ENCODE measurements at regions not wholly inside any gene's neighbourhood (a gene's known extent, or its start where the extent isn't known, plus 50 kb on each side); places are given as distances from the start of the nearest gene placed in this dataset.

DNA sequence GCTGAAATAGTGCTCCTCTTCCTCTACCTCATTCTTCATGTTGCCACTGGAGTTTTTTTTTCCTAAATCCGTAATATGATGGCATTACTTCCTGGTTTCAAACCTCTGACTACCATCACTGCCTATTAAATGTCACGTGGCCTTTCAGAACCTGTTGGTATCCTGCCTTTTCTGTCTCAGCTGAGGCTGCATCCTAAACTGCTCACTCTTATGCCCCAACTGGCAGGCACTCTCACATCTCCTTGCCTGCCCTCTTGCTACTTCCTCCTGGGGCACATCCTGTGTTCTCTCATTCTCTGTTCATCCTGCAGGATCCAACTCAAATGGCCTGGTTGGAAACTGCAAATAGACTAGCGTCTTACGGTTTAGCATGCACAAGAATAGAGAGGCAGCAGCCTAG is 468.1 kb upstream of the FANCL start:
- TF ChIP-seq, protein P1, sequence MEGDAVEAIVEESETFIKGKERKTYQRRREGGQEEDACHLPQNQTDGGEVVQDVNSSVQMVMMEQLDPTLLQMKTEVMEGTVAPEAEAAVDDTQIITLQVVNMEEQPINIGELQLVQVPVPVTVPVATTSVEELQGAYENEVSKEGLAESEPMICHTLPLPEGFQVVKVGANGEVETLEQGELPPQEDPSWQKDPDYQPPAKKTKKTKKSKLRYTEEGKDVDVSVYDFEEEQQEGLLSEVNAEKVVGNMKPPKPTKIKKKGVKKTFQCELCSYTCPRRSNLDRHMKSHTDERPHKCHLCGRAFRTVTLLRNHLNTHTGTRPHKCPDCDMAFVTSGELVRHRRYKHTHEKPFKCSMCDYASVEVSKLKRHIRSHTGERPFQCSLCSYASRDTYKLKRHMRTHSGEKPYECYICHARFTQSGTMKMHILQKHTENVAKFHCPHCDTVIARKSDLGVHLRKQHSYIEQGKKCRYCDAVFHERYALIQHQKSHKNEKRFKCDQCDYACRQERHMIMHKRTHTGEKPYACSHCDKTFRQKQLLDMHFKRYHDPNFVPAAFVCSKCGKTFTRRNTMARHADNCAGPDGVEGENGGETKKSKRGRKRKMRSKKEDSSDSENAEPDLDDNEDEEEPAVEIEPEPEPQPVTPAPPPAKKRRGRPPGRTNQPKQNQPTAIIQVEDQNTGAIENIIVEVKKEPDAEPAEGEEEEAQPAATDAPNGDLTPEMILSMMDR (IDR thresholded peaks at IDR 0.05), result no peak
- H3K4me3 ChIP-seq, result no peak overlapping the region
- no peaks in the 10 kb centered on the region for H3K4me1 ChIP-seq
- intact Hi-C loops (cut with DNase I), result no loop called here
- no peaks in the 10 kb centered on the region for H3K27me3 ChIP-seq (ENCODE audit: low read depth)
- no peaks in the 10 kb centered on the region for H3K36me3 ChIP-seq
- no peaks in the 10 kb centered on the region for H3K9me3 ChIP-seq
- no peak overlapping the region for H3K27ac ChIP-seq
- ATAC-seq, result no peak
- no peak for DNase-seq

DNA sequence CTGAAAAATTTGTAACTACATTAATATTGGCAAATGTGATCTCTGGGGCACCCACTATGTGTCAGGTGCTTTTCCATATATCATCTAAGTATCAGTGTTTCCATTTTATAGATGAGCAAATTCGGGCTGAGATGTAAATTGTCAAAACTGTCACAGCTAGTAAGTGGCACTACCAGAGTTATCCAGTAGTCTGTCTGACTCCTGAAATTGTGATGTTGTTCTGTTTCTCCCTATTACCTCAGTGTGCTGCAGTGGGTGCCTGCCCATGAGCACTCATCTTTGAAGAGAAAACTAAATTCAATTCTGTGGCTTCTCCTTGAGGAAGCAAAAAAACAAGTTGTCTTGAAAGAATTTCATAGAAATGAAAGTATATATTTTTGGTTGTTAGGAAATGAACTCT is 467.4 kb upstream of the FANCL start:
- Histone ChIP-seq H3K4me1 (no peaks in the 10 kb centered on the region), H3K27ac (no peak overlapping the region), H3K4me3 (no peak overlapping the region), H3K27me3 (ENCODE audit: low read depth) (no peaks in the 10 kb centered on the region), H3K9me3 (no peaks in the 10 kb centered on the region), H3K36me3 (no peaks in the 10 kb centered on the region)
- ATAC-seq (no peak), DNase-seq (no peak)
- TF ChIP-seq, protein P1 (IDR thresholded peaks at IDR 0.05), result no peak
- intact Hi-C loops (cut with DNase I), result no loop called here

DNA sequence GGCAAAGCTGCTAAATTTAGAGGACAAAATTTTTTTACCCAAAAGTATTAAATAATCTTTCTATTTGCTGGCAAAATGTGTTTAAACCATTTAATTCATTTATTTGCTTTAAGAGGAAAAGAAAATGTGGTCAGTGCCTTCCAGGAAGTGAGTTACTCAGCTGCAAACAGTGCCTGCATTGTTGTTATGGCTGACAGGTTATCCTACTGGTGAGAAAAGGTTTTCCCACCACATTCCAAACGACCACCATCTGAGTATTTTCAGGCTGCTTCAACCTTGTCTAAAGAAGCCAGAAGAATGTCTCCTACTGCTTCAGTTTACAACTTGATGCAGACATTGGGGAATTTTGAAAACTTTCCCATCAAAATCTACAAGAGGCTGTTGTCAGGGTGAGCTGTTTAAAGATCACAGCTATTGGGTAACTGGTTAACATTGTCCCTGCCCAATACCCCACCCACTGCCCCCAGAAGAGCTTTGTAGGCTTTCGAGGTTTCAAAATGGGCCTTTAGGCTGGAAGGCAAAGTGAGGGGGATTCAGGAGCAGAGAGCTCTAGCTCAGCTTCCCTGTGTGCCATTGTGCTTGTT is 461.3 kb upstream of the FANCL start:
- ATAC-seq, result no peak
- Histone ChIP-seq H3K27ac (no peak overlapping the region), H3K4me3 (no peak overlapping the region), H3K4me1 (no peaks in the 10 kb centered on the region), H3K9me3 (no peaks in the 10 kb centered on the region), H3K36me3 (no peaks in the 10 kb centered on the region), H3K27me3 (ENCODE audit: low read depth) (no peaks in the 10 kb centered on the region)
- intact Hi-C loops (cut with DNase I), result no loop called here
- TF ChIP-seq, protein P1 (IDR thresholded peaks at IDR 0.05), result no peak
- DNase-seq, result no peak

DNA sequence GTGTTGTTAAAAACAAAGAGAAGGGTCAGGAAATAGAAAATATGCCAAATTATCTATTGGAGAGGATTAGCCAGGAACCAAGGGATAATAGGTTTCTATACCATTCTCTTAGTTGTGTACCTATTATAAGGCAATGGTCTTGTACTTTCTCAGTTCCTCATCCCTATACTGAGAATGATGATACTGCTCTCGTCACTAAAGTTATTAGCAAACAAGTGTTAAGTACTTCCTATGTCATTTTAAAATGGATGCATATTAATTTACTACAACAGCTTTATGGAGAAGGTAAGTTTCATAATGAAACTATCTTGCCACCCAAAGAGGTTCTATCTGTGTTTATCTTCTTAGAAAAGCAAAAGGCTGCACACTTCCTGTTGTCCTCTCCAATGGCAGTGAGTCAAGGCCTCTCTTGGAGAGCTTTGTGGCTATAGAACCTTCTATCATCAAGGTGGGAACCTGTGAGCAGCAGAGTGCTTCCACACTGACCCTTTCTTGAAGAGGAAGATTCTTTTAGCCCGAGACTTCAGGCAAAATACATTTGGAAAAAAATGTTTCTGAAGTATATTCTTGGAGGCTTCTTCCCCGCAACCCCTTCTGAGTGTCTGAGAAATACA is 460.7 kb upstream of the FANCL start:
- H3K4me1 ChIP-seq, result no peaks in the 10 kb centered on the region
- H3K27me3 ChIP-seq (ENCODE audit: low read depth), result no peaks in the 10 kb centered on the region
- DNase-seq, result no peak
- ATAC-seq, result no peak
- intact Hi-C loops (cut with DNase I), result no loop called here
- no peak overlapping the region for H3K27ac ChIP-seq
- H3K9me3 ChIP-seq, result no peaks in the 10 kb centered on the region
- no peak overlapping the region for H3K4me3 ChIP-seq
- no peaks in the 10 kb centered on the region for H3K36me3 ChIP-seq
- TF ChIP-seq, protein P1 (IDR thresholded peaks at IDR 0.05), result no peak

DNA sequence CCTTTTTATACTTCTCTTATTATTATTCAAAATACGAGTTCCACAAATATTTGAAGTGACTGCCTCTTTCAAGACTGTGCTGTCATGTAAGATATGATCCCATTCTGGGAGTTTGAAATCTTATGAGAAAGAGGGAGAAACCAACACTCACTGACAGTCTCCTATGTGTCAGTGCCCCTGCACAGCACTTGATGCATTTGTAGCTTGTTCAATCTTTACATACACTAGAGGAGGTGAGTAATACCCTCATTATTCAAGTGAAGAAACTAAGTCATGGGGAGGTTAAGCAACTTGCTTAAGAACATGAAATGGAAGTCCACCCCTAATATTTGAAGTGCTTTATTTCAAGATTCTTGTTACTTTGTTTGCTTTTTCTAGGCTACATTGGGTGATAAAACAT is 459.5 kb upstream of the FANCL start:
- H3K36me3 ChIP-seq, result no peaks in the 10 kb centered on the region
- DNase-seq (no peak), ATAC-seq (no peak)
- H3K27ac ChIP-seq, result no peak overlapping the region
- no peaks in the 10 kb centered on the region for H3K9me3 ChIP-seq
- no peaks in the 10 kb centered on the region for H3K4me1 ChIP-seq
- TF ChIP-seq, protein P1 (IDR thresholded peaks at IDR 0.05), result no peak
- intact Hi-C loops (cut with DNase I), result no loop called here
- H3K4me3 ChIP-seq, result no peak overlapping the region
- no peaks in the 10 kb centered on the region for H3K27me3 ChIP-seq (ENCODE audit: low read depth)
